K562 (cell line): ENCODE measurements at regions not wholly inside any gene's neighbourhood (a gene's known extent, or its start where the extent isn't known, plus 50 kb on each side); places are given as distances from the start of the nearest gene placed in this dataset.
A peak's percentile ranks its signal among the peaks of the same experiment; 100 is the strongest.

Source experiments
- ATAC-seq: fragments of 200-7000 bp; cut with Tn5 transposase; 3 replicates; pipeline ENCODE4 v1.9.1; 2020; ENCODE audit warnings: moderate library complexity
- BruUV-seq: library from RNA; stranded (reverse); fragments of 400-500 nt; replicated peaks from 2 replicates; lab custom pipeline; 2021; lab: Mats Ljungman, UMichigan
- CTCF ChIA-PET: fragments of 300-600 bp; formaldehyde crosslinking; extraction: SDS; loops from one replicate; lab custom pipeline; 2021; ENCODE audit warnings: low intra/inter-chr PET ratio; lab: Yijun Ruan, JAX
- POLR2A ChIA-PET: fragments of 300-600, 350-650 bp; sonication (Branson Sonifier 250); formaldehyde crosslinking; extraction: SDS; loops from one replicate; lab custom pipeline; 2021; ENCODE audit warnings: antibody characterized with exemption, inconsistent platforms; lab: Yijun Ruan, JAX
- DNase-seq, 4 experiments: peaks; one replicate each; pipeline versions ENCODE4 v3.0.0 to v3.0.0-alpha.2; 2011 to 2018; ENCODE audit warnings: low spot score in 3 of 4, mixed read lengths in 3 of 4; ENCODE audit errors: extremely low read depth in 1 of 4
- FAIRE-seq: peaks from 2 replicates; lab custom pipeline; 2011; peaks lifted over from hg19 to GRCh38; lab: Jason Lieb, UNC
- H2AFZ ChIP-seq: 2 replicates; pipeline ENCODE4 v1.6.0; 2011; ENCODE audit warnings: low read depth, low read length, control low read depth, inconsistent platforms
- H3K27ac ChIP-seq: fragments of 200-600 bp; 3 replicates; pipeline ENCODE4 v1.8.0; 2011; ENCODE audit warnings: low read depth, mild to moderate bottlenecking, control low read depth, inconsistent platforms, low read length, moderate library complexity, mixed read lengths; ENCODE audit errors: extremely low read depth
- H3K27me3 ChIP-seq, 2 experiments: fragments of 300-600 bp in 1 of 2; 2 replicates in 1 of 2; 3 replicates in 1 of 2; pipeline versions ENCODE4 v1.6.0 to v1.8.0; 2011; ENCODE audit warnings: inconsistent platforms in 2 of 2, low read length in 2 of 2, mild to moderate bottlenecking in 1 of 2, mixed read lengths in 1 of 2, moderate library complexity in 1 of 2; ENCODE audit not compliant: control insufficient read depth in 2 of 2, insufficient read depth in 2 of 2
- H3K36me3 ChIP-seq: fragments of 300-600 bp; 3 replicates; pipeline ENCODE4 v1.8.0; 2011; ENCODE audit warnings: mild to moderate bottlenecking, low read length, inconsistent platforms; ENCODE audit not compliant: control insufficient read depth, insufficient read depth
- H3K4me1 ChIP-seq, 2 experiments: fragments of 200-600 bp in 1 of 2; replicated peaks in 1 of 2; 2 replicates in 1 of 2; 3 replicates in 1 of 2; pipeline versions ENCODE4 v1.5.1 to v1.8.0; 2011; ENCODE audit warnings: inconsistent platforms in 2 of 2, low read length in 2 of 2, mild to moderate bottlenecking in 1 of 2, mixed read lengths in 1 of 2, moderate library complexity in 1 of 2; ENCODE audit not compliant: control insufficient read depth in 2 of 2, insufficient read depth in 2 of 2
- H3K4me2 ChIP-seq: 2 replicates; pipeline ENCODE4 v1.6.1; 2011; ENCODE audit warnings: low read length, control low read depth, inconsistent platforms, mixed read lengths; ENCODE audit not compliant: insufficient read depth
- H3K4me3 ChIP-seq: fragments of 200-600 bp; sonication (generic), shearing (Covaris generic); 2 replicates; pipeline ENCODE4 v1.5.1; 2016; ENCODE audit warnings: control low read depth, inconsistent platforms
- H3K79me2 ChIP-seq: fragments of 200-600 bp; 3 replicates; pipeline ENCODE4 v1.8.0; 2011; ENCODE audit warnings: low read length, inconsistent platforms; ENCODE audit not compliant: control insufficient read depth, insufficient read depth
- H3K9ac ChIP-seq, 2 experiments: 2 replicates each; pipeline versions ENCODE4 v1.6.0 to v1.6.1; 2011; ENCODE audit warnings: low read depth in 2 of 2, low read length in 2 of 2, control low read depth in 1 of 2, inconsistent platforms in 1 of 2, mild to moderate bottlenecking in 1 of 2, mixed read lengths in 1 of 2; ENCODE audit not compliant: insufficient read depth in 1 of 2
- H3K9me1 ChIP-seq: one replicate; pipeline ENCODE4 v1.6.0; 2011; ENCODE audit warnings: inconsistent platforms, mild to moderate bottlenecking, low read length, moderate library complexity; ENCODE audit not compliant: control insufficient read depth, insufficient read depth
- H3K9me3 ChIP-seq: replicated peaks from 2 replicates; pipeline ENCODE4 v1.5.1; 2011; ENCODE audit warnings: low read depth, low read length, inconsistent platforms; ENCODE audit not compliant: control insufficient read depth, insufficient read depth
- H4K20me1 ChIP-seq: replicated peaks from 2 replicates; pipeline ENCODE4 v1.6.1; 2011; ENCODE audit warnings: low read length, inconsistent platforms, mixed read lengths; ENCODE audit not compliant: control insufficient read depth, insufficient read depth
- SMAD1 ChIP-seq: fragments of 150-350 bp; IDR thresholded peaks from 2 replicates; pipeline ENCODE4 v1.6.1; 2014; ENCODE audit warnings: low read length, low read depth; ENCODE audit not compliant: partially characterized antibody
- in situ Hi-C: fragments of 300-500 bp; cut with MboI; formaldehyde crosslinking; loops from 4 replicates; pipeline ENCODE4 v1.15.0; 2018; ENCODE audit warnings: inconsistent platforms, mixed read lengths
- intact Hi-C: fragments of 100-400 bp; cut with micrococcal nuclease; formaldehyde crosslinking; loops from 2 replicates; pipeline ENCODE4 v1.14.2; 2022
- TF ChIP-seq, protein P1 (sequence below), 2 experiments: fragments of 450-650 bp; formaldehyde crosslinking in 1 of 2; IDR thresholded peaks; 2 replicates each; pipeline versions ENCODE4 v1.4.0 to v1.6.1; 2014 to 2020; ENCODE audit warnings: mild to moderate bottlenecking in 2 of 2, borderline replicate concordance in 1 of 2, low read depth in 1 of 2

DNA sequence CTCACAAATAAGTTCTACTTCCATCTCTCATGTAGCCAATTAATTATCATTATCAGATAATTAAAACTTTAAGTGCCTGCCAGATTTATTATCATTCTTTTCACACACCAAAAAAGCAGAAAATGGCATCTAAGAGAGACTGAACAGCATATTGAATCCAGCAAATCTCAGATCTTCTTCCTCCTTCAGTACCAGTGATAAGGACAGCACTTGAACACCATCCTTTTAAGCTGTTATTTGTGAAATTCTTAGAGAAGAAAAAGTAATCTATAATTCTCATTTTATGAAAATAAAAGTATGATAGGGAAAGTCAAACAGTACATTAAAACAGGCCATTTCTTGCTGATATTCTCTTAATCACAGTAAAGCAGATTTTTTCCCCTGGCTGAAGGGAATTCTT is 104.5 kb downstream of the ELAPOR2 start:
- DNase-seq (no peak), ATAC-seq (no peak), FAIRE-seq (no peak)
- ChIA-PET POLR2A (no interaction called here), CTCF (no interaction called here)
- Histone ChIP-seq H3K4me1 (peaks cover 3 to 15% of the 10 kb centered on the region in 2 experiments; a peak in 3 of 5 replicates), H3K4me2 (no peak overlapping the region), H3K4me3 (no peak overlapping the region), H3K27me3 (no peaks in the 10 kb centered on the region), H2AFZ (no peak overlapping the region), H3K79me2 (0 out of 3 replicates have a peak, but pooled peaks cover 3% of the 10 kb centered on the region), H3K9ac (no peak overlapping the region), H3K36me3 (no peaks in the 10 kb centered on the region), H3K27ac (no peak overlapping the region), H3K9me3 (no peaks in the 10 kb centered on the region), H4K20me1 (no peaks in the 10 kb centered on the region; the same call in 1 of the 2 replicates), H3K9me1 (no peaks in the 10 kb centered on the region)
- no peak for TF ChIP-seq SMAD1
- TF ChIP-seq, protein P1, sequence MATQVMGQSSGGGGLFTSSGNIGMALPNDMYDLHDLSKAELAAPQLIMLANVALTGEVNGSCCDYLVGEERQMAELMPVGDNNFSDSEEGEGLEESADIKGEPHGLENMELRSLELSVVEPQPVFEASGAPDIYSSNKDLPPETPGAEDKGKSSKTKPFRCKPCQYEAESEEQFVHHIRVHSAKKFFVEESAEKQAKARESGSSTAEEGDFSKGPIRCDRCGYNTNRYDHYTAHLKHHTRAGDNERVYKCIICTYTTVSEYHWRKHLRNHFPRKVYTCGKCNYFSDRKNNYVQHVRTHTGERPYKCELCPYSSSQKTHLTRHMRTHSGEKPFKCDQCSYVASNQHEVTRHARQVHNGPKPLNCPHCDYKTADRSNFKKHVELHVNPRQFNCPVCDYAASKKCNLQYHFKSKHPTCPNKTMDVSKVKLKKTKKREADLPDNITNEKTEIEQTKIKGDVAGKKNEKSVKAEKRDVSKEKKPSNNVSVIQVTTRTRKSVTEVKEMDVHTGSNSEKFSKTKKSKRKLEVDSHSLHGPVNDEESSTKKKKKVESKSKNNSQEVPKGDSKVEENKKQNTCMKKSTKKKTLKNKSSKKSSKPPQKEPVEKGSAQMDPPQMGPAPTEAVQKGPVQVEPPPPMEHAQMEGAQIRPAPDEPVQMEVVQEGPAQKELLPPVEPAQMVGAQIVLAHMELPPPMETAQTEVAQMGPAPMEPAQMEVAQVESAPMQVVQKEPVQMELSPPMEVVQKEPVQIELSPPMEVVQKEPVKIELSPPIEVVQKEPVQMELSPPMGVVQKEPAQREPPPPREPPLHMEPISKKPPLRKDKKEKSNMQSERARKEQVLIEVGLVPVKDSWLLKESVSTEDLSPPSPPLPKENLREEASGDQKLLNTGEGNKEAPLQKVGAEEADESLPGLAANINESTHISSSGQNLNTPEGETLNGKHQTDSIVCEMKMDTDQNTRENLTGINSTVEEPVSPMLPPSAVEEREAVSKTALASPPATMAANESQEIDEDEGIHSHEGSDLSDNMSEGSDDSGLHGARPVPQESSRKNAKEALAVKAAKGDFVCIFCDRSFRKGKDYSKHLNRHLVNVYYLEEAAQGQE (IDR thresholded peaks at IDR 0.05; ENCODE audit: borderline replicate concordance): peak; percentile 57
- TF ChIP-seq, protein P1 (CRISPR knock-in tag; IDR thresholded peaks at IDR 0.05; ENCODE audit: low read depth): no peak
- BruUV-seq: no TSS peak
- in situ Hi-C loops (no loop called here), intact Hi-C loops (no loop called here)
